ENCODE measurements at regions not wholly inside any gene's neighbourhood (a gene's known extent, or its start where the extent isn't known, plus 50 kb on each side); places are given as distances from the start of the nearest gene placed in this dataset.

DNA sequence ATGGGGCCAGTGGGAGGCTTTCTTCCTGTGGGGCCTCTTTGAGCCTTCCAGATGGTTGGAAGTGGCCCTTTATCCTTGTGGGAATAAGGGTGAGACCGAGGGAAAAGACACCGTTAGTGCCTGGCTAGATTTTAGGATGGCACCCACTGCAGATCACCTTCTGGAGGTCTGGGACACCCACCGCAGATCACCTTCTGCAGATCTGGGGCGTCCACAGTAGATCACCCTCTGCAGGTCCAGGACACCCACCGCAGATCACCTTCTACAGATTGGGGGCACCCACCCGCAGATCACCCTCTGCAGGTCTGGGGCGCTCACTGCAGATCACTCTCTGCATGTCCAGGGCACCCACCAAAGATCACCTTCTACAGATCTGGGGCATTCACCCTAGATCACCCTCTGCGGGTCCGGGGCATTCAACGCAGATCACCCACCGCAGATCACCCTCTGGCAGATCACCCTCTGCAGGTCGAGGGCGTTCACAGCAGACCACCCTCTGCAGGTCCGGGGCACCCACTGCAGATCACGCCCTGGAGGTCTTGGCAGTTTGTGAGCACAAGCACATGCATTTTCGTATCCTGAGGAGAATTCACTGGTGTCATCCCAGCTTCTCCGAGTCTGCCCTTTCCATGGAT is 153.4 kb upstream of the TSHZ3 start:
- no peak for DNase-seq

DNA sequence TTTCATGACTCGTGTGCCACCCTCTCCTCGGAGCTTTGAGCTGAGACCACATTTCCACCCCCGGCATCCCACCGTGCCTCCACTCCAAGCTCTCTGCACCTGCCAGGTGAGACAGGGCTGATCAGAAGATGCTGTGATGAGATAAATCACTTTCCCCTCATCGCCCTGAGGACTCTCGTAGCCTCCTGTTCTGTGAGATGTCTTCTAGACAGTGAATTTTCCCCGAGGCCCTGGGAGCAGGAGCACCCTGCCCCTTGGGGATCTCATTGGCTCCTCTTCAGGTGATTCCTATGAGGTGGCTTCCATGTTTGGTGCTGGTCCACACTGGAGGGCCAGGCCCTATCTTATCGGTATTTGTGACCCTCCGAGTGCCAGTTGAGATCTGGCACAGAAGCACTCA is 154.0 kb upstream of the TSHZ3 start:
- DNase-seq, result no peak

DNA sequence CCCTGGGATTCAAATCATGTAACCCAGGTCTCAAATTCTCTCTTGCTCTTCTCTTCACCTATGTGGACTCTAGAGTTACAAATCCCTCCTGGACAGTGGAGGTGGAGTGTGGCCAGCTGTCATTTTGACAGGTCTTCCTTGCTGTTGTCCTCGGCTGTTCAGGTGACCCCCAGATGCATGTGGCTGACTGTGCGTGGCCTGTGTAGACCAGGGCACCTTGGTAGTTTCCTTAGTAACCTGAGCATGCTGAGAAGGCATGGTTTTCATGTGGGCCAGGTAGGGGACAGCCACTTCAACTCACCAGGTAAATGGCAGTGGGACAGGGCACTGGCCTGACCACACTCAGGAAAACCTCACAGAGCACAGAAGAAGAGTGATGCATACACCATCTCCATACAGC is 155.0 kb upstream of the TSHZ3 start:
- no peak for DNase-seq

DNA sequence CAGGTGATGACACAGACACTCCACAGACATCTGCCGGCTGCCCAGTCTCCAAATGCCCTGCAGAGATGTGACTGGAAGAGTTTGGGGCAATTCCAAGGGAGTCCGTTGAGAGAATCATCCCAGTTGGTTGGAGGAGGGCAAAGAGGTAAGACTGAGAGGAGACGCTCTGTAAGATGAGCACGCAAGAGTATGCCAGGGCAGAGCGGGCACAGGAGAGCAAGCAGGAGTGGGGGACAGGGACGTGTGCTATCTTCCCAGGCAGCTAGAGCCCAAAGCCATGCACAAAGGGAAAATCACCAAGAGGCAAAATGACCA is 156.3 kb upstream of the TSHZ3 start:
- DNase-seq, result no peak

- DNase-seq, result no peak
These were observed 156.9 kb upstream of the TSHZ3 start for GRCh38 chr19:31506102-31506501.

DNA sequence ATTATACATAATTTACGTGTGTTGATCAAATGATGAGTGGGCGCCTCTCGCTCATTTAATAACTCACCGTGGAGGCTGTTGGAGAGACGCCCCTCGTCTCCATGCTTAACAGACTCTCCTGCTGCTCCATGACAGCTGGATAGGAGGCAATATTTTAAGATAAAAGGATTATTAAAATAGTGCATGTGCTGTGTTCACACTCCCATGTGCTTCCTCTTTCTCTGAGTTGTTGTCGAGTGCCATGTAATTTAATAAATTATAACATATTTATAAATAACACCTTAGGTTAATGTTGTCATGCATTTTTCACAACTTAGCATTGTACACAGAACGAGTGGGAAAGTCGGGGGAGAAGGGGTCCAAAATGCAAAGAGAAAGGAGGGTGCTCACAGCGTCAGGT is 161.4 kb upstream of the TSHZ3 start:
- DNase-seq, result no peak

DNA sequence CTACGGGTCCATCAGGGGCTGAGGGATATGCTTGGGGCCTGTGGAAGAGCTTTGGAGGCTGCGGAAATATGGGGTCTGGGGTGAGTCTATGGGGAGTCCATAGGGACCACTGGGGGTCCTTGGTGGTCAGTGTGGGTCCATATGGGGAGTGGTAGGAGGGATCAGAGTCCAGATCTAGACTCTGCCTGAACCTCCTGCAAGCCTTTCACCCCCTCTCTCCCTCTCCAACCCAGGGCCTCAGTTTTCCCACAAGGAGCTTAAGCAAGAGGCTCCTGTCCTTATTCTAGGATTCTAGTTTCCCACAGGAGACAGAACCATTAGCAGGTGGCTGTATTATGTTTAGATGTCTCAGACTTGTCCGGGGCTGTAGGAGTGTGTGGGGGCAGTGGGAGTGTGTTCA is 161.9 kb upstream of the TSHZ3 start:
- DNase-seq, result no peak

GRCh38 chr19:31511696-31512095 is 162.5 kb upstream of the TSHZ3 start:
- no peak for DNase-seq

DNA sequence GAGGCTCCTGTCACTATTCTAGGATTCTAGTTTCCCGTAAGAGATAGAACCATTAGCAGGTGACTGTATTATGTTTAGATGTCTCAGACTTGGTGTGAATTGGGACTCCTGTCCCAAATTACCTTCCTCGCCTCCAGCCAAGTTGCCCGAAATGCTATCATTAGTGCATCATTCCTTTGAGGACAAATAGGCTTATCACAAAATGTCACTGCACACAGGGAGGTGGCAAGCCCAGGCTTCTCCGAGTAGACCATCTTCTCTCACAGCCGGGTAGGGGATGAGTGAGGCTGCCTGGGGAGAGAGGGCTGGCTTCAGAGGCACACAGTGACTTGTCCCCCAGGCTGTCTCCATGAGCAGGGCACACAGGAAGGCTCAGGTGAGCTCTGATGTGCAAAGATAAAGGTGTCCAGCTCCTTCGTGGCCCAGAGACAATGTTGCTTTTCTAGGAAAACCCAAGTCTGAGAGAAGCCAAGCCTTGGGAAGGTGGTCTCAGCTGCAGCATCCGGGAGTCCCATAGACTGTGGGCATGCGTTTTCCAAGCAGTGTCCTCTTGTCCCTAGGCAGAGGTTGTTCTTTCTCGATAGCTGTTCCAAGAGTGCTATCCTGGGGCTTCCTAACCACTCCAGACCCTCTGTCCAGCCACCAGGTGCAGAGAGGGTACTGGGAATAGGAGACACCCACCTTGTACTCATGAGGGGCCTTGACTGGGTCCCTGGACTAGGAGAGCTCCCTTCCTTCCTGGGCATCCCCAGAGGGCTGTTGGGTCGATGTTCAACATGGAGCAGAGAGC is 163.1 kb upstream of the TSHZ3 start:
- DNase-seq, result no peak

DNA sequence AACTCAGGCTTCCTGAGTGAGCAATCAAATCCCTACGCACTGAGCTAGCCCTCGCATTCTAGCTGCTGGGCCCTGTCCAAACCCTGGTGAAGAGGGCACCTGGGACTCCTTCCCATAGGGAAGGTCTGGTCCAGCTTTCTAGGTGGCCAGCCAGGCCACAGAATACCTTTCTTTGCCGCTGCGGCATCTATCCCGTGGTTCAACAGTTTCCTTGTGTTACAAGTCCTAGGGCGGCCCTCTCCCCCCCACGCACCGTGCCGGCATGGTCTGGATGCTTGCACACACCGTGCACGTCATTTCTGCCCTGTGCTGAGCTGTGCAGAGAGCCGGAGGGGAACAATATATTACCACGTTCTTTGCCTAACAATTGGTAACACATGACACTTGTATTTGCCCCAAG is 164.6 kb upstream of the TSHZ3 start:
- no peak for DNase-seq

DNA sequence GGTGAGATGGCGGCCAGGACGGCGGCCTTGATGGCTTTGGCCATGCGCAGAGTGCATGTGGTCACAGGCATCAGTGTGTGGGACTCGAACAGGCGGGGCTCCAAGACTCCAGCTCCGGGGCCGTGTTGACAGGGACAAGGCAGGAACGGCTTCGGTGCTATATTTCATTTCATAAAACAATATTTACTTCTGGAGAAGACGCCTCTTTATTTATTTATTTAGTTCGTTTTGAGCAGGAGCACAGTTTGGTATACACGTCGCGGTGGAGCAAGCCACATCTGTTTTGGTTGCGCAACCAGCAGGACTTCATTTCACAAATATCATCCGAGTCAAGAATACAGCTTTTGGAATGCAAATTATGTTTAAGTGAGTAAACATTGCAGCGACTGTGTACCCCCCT is 166.7 kb upstream of the TSHZ3 start:
- DNase-seq, result no peak

DNA sequence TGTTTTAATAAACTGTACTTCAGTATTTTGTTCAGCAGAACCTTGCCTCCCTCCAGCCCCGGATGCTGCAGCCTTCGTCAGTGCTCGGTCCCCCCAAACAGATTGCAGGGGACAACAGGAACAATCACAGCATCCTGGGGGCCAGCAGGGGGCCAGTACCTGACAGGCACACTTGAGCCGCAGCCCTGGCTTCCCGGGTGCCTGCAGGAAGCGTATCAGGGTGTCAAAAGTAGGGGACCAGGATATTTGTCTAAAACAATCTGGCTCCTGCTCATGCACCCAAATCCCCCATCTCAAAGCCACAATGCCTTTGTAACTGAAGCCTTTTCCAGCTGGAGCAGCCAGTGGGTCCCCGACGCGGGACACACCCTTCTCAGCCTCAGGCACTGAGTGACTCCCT is 167.5 kb upstream of the TSHZ3 start:
- DNase-seq, result no peak

GRCh38 chr19:31517224-31518180 is 168.3 kb upstream of the TSHZ3 start:
- no peak for DNase-seq

DNA sequence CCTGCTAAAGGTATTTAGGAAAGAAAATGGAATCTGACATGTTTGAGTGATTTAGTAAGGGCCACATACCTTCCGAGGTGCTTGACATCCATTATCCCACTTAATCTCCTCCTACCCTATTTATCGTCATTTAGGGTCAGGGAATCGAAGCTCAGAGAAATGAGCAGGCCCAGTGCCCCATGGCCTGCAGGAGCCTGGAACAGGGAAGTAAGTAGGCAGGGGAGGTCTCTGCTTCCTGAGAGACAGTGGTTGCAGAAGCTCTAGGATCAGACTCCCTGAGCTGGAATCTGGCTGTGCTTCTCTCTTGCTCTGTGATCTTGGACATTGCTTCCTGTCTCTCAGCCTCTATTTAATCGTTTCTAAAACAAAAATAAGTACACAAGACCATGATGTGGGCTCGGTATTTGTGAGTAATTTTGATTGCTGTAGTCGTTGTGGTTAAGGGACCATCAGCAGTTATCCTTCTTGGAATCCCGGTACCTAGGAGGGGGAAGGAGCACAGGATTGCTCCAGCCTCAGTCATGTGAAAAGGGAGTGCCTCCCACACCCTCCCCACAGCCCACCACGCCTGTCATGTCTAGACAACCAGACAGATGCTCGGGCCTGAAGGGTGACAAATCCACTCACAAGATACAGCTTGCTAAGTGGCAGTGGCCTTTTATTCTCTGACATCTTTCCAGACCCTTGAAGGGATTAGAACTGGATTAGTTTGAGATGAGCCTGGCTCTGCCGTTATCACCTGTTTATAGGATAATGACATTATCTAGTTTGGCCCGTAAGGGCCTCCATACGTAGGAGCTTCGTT is 169.2 kb upstream of the TSHZ3 start:
- no peak for DNase-seq

DNA sequence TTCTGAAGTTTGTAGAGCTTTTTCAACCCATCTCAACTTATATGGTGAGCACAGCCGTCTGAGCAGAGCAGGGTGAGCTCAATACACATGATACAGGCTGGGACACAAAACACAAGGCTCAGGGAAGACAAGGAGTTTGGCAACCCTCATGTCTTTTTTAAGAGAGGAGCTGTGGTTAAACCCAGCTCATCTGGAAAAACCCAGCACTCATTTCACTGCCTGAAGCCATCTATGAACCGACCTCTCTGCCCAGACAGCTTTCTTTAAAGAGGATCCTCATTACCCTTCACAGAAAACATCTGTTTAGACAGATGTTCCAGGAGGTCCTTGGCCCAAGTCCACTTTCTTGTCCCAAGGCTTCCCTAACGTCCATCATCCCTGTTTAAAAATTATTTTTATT is 170.0 kb upstream of the TSHZ3 start:
- no peak for DNase-seq

- DNase-seq, result no peak
These were observed 170.7 kb upstream of the TSHZ3 start for GRCh38 chr19:31519908-31520307.

DNA sequence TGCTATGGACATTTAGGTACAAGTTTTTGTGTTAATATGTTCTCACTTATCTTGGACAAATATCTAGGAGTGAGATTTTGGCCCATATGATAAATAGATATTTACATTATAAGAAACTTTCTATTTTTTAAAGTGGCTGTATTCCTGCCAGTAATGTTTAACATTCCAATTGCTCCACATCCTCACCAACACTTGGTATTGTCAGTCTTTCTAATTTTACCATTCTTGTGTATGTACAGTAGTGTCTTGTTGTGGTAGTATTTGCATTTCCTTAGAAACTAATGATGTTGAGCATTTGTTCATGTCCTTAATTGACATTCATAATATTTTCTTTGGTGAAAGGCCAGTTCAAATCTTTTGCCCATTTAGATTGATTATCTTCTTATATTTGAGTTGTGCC is 171.4 kb upstream of the TSHZ3 start:
- no peak for DNase-seq

GRCh38 chr19:31525610-31526147 is 176.4 kb upstream of the TSHZ3 start:
- DNase-seq, result no peak

DNA sequence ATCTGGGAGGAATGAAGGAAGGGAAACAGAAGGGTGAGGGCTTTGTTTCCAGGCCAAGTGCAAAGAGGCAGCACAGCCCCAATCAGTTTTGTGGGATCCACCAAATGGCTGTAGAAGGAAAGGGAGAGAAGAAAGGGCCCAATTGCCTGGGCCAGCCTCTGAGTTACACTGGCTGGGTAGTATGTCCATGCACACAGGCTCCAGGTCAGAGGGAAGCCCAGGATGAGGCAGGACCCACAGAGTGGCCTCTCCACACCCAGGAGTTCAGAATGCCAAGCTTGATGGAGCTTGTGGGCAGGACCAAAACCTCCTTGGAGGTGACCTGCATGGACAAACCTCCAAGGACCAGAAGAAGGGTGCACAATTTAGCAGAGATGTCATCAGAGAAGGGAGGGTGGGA is 178.2 kb upstream of the TSHZ3 start:
- no peak for DNase-seq

GRCh38 chr19:31528261-31528660 is 179.0 kb upstream of the TSHZ3 start:
- no peak for DNase-seq

DNA sequence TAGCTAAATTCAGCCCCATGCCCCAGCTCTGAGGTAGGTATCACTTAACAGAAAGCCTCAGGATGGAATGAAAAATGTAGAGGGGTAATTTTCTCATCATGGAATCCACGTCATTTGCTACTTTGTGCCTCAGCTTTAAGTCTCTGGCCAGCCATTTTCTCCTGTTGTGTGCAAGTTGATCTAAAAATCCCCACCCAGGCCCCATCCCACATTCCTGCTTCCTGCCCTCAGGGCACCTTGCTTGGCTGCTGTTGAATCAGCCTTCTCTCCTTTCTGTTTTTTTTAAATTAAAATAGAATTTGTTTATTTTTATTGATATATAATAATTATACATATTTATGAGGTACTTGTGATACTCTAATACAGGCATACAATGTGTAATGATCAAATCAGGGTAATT is 179.9 kb upstream of the TSHZ3 start:
- DNase-seq, result no peak

DNA sequence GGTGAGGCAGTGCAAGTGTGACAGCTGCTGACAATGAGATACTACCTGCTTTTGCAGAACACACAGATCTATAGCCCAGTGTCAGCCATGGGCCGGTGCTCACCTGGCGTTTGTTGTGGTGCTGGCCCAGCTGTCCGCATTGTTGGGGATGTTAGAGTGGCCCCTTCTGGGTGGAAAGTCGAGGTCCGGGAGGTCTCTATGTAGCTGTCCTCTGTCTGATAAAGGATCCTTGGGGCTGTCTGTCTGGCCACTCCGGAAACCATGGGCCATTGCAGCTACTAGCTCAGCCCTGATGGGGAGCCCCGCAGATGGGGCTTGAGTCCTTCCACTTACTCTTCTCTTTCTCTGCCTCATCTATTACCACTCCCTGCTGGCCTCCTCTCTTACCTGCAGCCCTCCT is 181.5 kb upstream of the TSHZ3 start:
- no peak for DNase-seq

- no peak for DNase-seq
These were observed 182.1 kb upstream of the TSHZ3 start for GRCh38 chr19:31531326-31531725.

All from NCI-H1417 (cell line).